ENCODE measurements at regions not wholly inside any gene's neighbourhood (a gene's known extent, or its start where the extent isn't known, plus 50 kb on each side); places are given as distances from the start of the nearest gene placed in this dataset.

- Histone ChIP-seq H3K4me1 (ENCODE audit: control insufficient read depth in 1 of 2, insufficient read depth in 1 of 2, low read depth in 1 of 2, low read length in 1 of 2) (no peaks in the 10 kb centered on the region), H3K9me3 (no peaks in the 10 kb centered on the region), H3K27ac (no peak overlapping the region), H3K4me3 (ENCODE audit: low read depth in 1 of 2, low read length in 1 of 2) (no peak overlapping the region), H3K27me3 (no peaks in the 10 kb centered on the region), H3K36me3 (no peaks in the 10 kb centered on the region)
- no peak for TF ChIP-seq CTCF (IDR thresholded peaks at IDR 0.05)
These were observed 704.9 kb upstream of the CHRM3 start for GRCh38 chr1:238681451-238681850.

GRCh38 chr1:238681021-238681420, 705.3 kb upstream of the CHRM3 start:
- Histone ChIP-seq H3K27me3 (no peaks in the 10 kb centered on the region), H3K36me3 (no peaks in the 10 kb centered on the region), H3K4me1 (ENCODE audit: control insufficient read depth in 1 of 2, insufficient read depth in 1 of 2, low read depth in 1 of 2, low read length in 1 of 2) (no peaks in the 10 kb centered on the region), H3K27ac (no peak overlapping the region), H3K9me3 (no peaks in the 10 kb centered on the region), H3K4me3 (ENCODE audit: low read depth in 1 of 2, low read length in 1 of 2) (no peak overlapping the region)
- no peak for TF ChIP-seq CTCF (IDR thresholded peaks at IDR 0.05)

- TF ChIP-seq CTCF (IDR thresholded peaks at IDR 0.05): no peak
- H3K9me3 ChIP-seq: no peaks in the 10 kb centered on the region
- H3K4me3 ChIP-seq (ENCODE audit: low read depth in 1 of 2, low read length in 1 of 2): no peak overlapping the region
- no peaks in the 10 kb centered on the region for H3K36me3 ChIP-seq
- no peaks in the 10 kb centered on the region for H3K27me3 ChIP-seq
- no peaks in the 10 kb centered on the region for H3K4me1 ChIP-seq (ENCODE audit: control insufficient read depth in 1 of 2, insufficient read depth in 1 of 2, low read depth in 1 of 2, low read length in 1 of 2)
- no peak overlapping the region for H3K27ac ChIP-seq
These were observed 708.8 kb upstream of the CHRM3 start for GRCh38 chr1:238677567-238677966.

- no peak for TF ChIP-seq CTCF (IDR thresholded peaks at IDR 0.05)
- H3K9me3 ChIP-seq: no peaks in the 10 kb centered on the region
- no peak overlapping the region for H3K27ac ChIP-seq
- H3K36me3 ChIP-seq: no peaks in the 10 kb centered on the region
- H3K27me3 ChIP-seq: no peaks in the 10 kb centered on the region
- no peak overlapping the region for H3K4me3 ChIP-seq (ENCODE audit: low read depth in 1 of 2, low read length in 1 of 2)
- no peaks in the 10 kb centered on the region for H3K4me1 ChIP-seq (ENCODE audit: control insufficient read depth in 1 of 2, insufficient read depth in 1 of 2, low read depth in 1 of 2, low read length in 1 of 2)
These were observed 711.1 kb upstream of the CHRM3 start for GRCh38 chr1:238675221-238675620.

DNA sequence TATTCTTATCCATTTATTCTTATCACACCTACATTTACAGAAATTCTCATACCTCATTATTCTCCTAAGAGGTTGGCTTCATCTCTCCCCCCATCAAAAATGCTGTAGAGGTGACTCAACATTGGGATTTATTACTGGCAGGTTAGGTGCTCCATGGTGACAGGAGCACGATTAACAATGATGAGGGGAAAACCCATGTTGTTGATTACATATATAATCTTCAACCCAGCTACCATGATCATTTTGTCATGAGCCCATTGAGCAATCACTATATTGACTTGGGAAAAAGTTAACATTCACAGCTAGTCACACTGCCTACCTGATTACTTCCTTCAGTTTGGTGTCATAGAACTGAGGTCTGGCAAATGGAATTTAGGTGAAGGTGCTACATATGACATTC, 712.1 kb upstream of the CHRM3 start:
- H3K4me1 ChIP-seq (ENCODE audit: control insufficient read depth in 1 of 2, insufficient read depth in 1 of 2, low read depth in 1 of 2, low read length in 1 of 2): no peaks in the 10 kb centered on the region
- H3K27me3 ChIP-seq: no peaks in the 10 kb centered on the region
- H3K9me3 ChIP-seq: no peaks in the 10 kb centered on the region
- no peak for TF ChIP-seq CTCF (IDR thresholded peaks at IDR 0.05)
- no peak overlapping the region for H3K4me3 ChIP-seq (ENCODE audit: low read depth in 1 of 2, low read length in 1 of 2)
- no peak overlapping the region for H3K27ac ChIP-seq
- H3K36me3 ChIP-seq: no peaks in the 10 kb centered on the region

- H3K27me3 ChIP-seq: no peaks in the 10 kb centered on the region
- no peaks in the 10 kb centered on the region for H3K36me3 ChIP-seq
- H3K27ac ChIP-seq: no peak overlapping the region
- no peaks in the 10 kb centered on the region for H3K9me3 ChIP-seq
- H3K4me3 ChIP-seq (ENCODE audit: low read depth in 1 of 2, low read length in 1 of 2): no peak overlapping the region
- TF ChIP-seq CTCF (IDR thresholded peaks at IDR 0.05): no peak
- H3K4me1 ChIP-seq (ENCODE audit: control insufficient read depth in 1 of 2, insufficient read depth in 1 of 2, low read depth in 1 of 2, low read length in 1 of 2): no peaks in the 10 kb centered on the region
These were observed 712.8 kb upstream of the CHRM3 start for GRCh38 chr1:238673561-238673960.

Measured in neutrophil (primary cell).